ENCODE measurements at regions not wholly inside any gene's neighbourhood (a gene's known extent, or its start where the extent isn't known, plus 50 kb on each side); places are given as distances from the start of the nearest gene placed in this dataset.

GRCh38 chr1:235009561-235010306, 118.9 kb downstream of the TOMM20 start:
- Mint-ChIP-seq H3K9me3 (peaks cover 17% of the 10 kb centered on the region), H3K4me1 (ENCODE audit: low read depth) (peaks cover 85% of the 10 kb centered on the region), H3K36me3 (ENCODE audit: low read depth) (peaks cover 32% of the 10 kb centered on the region), H3K27ac (peak overlapping the region; percentile 95), H3K27me3 (no peaks in the 10 kb centered on the region), H3K4me3 (no peak overlapping the region)
- intact Hi-C loops (cut with micrococcal nuclease) = loop anchor here (2.0 to 10.0 kb wide), 7 partner anchors 29 to 515 kb away; no protein-coding TSS in a partner anchor
- CTCF ChIA-PET = interaction anchor here (1.3 kb wide), 1 partner anchor 74 kb away, joined by 3 read pairs; no protein-coding TSS in a partner anchor
- POLR2A ChIA-PET = interaction anchor here (0.5 to 2.3 kb wide), 3 partner anchors 20 to 70 kb away, joined by 3 to 18 read pairs (median 3); no protein-coding TSS in a partner anchor
- DNase-seq = no peak
- no peak for TF ChIP-seq CTCF (IDR thresholded peaks at IDR 0.05)
- no peak for ATAC-seq

GRCh38 chr1:235009074-235009473, 119.6 kb downstream of the TOMM20 start:
- intact Hi-C loops (cut with micrococcal nuclease) = no loop called here
- POLR2A ChIA-PET = interaction anchor here (0.5 to 1.0 kb wide), 2 partner anchors 19 to 71 kb away, joined by 3 read pairs; no protein-coding TSS in a partner anchor

GRCh38 chr1:235008239-235008638, 120.4 kb downstream of the TOMM20 start:
- H3K36me3 Mint-ChIP-seq (ENCODE audit: low read depth) = peaks cover 28% of the 10 kb centered on the region
- H3K4me1 Mint-ChIP-seq (ENCODE audit: low read depth) = peaks cover 82% of the 10 kb centered on the region
- ATAC-seq (no peak), DNase-seq (no peak)
- H3K27me3 Mint-ChIP-seq = no peaks in the 10 kb centered on the region
- no peak for TF ChIP-seq CTCF (IDR thresholded peaks at IDR 0.05)
- peak overlapping the region; percentile 72 for H3K27ac Mint-ChIP-seq
- ChIA-PET CTCF (no interaction called here), POLR2A (interaction anchor here (0.6 to 0.8 kb wide), 3 partner anchors 30 to 1517 kb away, joined by 3 read pairs; no protein-coding TSS in a partner anchor)
- intact Hi-C loops (cut with micrococcal nuclease) = no loop called here
- H3K4me3 Mint-ChIP-seq = no peak overlapping the region
- H3K9me3 Mint-ChIP-seq = peaks cover 20% of the 10 kb centered on the region

More at GRCh38 chr1:235009074-235009473, 119.6 kb downstream of the TOMM20 start:
- peaks cover 83% of the 10 kb centered on the region for H3K4me1 Mint-ChIP-seq (ENCODE audit: low read depth)
- H3K36me3 Mint-ChIP-seq (ENCODE audit: low read depth) = peaks cover 29% of the 10 kb centered on the region
- peaks cover 20% of the 10 kb centered on the region for H3K9me3 Mint-ChIP-seq
- DNase-seq (no peak), ATAC-seq (no peak)
- H3K4me3 Mint-ChIP-seq = no peak overlapping the region
- no peaks in the 10 kb centered on the region for H3K27me3 Mint-ChIP-seq
- CTCF ChIA-PET = interaction anchor here (1.3 kb wide), 1 partner anchor 75 kb away, joined by 3 read pairs; no protein-coding TSS in a partner anchor
- peak overlapping the region; percentile 72 for H3K27ac Mint-ChIP-seq
- no peak for TF ChIP-seq CTCF (IDR thresholded peaks at IDR 0.05)

- no peaks in the 10 kb centered on the region for H3K27me3 Mint-ChIP-seq
- intact Hi-C loops (cut with micrococcal nuclease) = no loop called here
- CTCF ChIA-PET = interaction anchor here (1.8 kb wide), 1 partner anchor 77 kb away, joined by 7 read pairs; no protein-coding TSS in a partner anchor
- no peak for DNase-seq
- POLR2A ChIA-PET = interaction anchor here (0.6 to 0.9 kb wide), 3 partner anchors 73 to 349 kb away, joined by 3 to 4 read pairs (median 3); no protein-coding TSS in a partner anchor
- H3K36me3 Mint-ChIP-seq (ENCODE audit: low read depth) = peaks cover 20% of the 10 kb centered on the region
- H3K27ac Mint-ChIP-seq = peak overlapping the region; percentile 54
- H3K4me3 Mint-ChIP-seq = no peak overlapping the region
- H3K4me1 Mint-ChIP-seq (ENCODE audit: low read depth) = peaks cover 76% of the 10 kb centered on the region
- no peak for TF ChIP-seq CTCF (IDR thresholded peaks at IDR 0.05)
- no peak for ATAC-seq
- H3K9me3 Mint-ChIP-seq = peaks cover 20% of the 10 kb centered on the region
Measured at GRCh38 chr1:235006816-235007215, 121.8 kb downstream of the TOMM20 start.

All from activated CD8-positive, alpha-beta T cell treated with anti-CD3 and anti-CD28 coated beads for 36 hours (primary cell).